ENCODE measurements at regions not wholly inside any gene's neighbourhood (a gene's known extent, or its start where the extent isn't known, plus 50 kb on each side); places are given as distances from the start of the nearest gene placed in this dataset.

DNA sequence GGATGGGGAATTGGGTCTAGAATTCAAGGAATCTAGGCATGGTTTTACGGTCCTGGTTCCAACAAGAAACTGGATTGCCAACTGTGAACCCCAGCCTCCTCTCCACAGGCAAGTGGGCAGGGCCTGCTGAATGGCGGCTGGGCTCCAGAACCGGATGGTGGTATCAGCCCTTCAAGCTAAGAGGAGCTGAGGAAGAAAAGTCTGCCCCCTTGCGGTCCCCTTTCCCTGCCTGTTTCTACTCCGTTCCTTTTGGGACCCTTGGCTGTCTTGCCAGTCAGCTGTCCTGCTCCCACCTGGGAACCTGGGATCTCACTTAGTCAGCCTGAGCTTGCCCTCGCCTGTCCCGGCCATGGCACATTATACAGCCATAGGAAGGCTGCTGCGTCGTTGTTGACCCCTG is 234.4 kb upstream of the DAPK1 start:
- TF ChIP-seq, protein P1, sequence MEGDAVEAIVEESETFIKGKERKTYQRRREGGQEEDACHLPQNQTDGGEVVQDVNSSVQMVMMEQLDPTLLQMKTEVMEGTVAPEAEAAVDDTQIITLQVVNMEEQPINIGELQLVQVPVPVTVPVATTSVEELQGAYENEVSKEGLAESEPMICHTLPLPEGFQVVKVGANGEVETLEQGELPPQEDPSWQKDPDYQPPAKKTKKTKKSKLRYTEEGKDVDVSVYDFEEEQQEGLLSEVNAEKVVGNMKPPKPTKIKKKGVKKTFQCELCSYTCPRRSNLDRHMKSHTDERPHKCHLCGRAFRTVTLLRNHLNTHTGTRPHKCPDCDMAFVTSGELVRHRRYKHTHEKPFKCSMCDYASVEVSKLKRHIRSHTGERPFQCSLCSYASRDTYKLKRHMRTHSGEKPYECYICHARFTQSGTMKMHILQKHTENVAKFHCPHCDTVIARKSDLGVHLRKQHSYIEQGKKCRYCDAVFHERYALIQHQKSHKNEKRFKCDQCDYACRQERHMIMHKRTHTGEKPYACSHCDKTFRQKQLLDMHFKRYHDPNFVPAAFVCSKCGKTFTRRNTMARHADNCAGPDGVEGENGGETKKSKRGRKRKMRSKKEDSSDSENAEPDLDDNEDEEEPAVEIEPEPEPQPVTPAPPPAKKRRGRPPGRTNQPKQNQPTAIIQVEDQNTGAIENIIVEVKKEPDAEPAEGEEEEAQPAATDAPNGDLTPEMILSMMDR (IDR thresholded peaks at IDR 0.05) = no peak
- TF ChIP-seq POLR2A (IDR thresholded peaks at IDR 0.05) = no peak
